RPMI8226 (cell line): ENCODE measurements at regions not wholly inside any gene's neighbourhood (a gene's known extent, or its start where the extent isn't known, plus 50 kb on each side); places are given as distances from the start of the nearest gene placed in this dataset.
A peak's percentile ranks its signal among the peaks of the same experiment; 100 is the strongest.

Experiments
- DNase-seq: peaks from one replicate; pipeline ENCODE4 v3.0.0-alpha.2; 2015

DNA sequence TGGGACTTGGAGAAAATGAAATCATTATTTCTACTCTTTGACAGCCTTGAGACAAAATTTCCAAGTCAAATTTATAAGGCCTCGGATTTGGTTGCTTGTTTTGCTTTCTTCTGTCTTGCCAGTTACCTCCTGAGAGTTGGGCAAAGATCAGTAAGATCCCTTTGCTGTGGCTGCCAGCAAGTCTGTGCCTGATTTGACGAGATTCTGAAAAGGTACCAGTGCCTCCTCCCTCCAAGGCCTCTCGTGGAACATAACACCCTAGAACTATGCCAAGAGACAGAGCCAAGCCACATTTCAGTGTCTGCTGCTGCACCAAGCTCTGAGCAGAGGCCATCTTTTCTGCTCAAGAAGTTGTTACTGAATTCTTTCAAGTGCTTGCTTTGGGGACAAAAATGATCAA lies 61.0 kb downstream of the GTPBP8 start:
- DNase-seq = no peak

DNA sequence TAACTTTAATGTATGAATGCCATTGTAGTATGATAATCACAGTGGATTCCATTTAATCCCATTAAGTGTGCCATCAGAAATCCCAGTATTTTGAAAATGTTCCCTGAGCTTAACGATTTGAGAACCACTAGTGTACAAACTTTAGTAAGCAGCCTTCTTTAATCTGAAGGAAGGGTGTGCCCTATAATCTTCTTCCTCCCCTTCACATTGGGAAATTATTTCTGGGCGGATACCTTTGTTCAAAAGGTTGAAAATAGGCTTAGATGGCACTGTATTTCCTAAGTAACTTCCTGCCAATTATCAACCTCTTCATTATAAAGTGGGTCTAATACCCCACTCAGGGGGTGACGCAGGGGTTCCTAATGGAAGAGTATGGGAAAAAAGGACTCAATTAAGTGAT lies 62.4 kb downstream of the GTPBP8 start:
- DNase-seq = no peak

DNA sequence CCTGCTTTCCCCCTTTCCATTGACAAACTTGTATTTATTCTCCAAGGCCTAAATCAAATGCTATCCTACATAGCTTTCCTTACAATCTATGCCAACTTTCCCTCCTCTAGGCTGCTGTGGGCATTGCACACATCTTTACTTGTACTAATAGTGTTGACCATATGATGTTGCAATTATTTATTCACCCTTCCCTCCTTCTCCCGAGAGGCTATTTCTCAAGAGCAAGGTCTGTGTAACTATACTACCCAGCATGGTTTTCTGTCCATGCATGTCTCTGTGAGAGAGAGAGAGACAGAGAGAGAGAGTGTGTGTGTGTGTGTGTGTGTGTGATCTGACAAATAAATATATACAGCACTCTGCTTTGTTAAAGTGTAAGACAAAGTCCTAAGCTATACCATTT lies 63.8 kb downstream of the GTPBP8 start:
- DNase-seq = no peak

DNA sequence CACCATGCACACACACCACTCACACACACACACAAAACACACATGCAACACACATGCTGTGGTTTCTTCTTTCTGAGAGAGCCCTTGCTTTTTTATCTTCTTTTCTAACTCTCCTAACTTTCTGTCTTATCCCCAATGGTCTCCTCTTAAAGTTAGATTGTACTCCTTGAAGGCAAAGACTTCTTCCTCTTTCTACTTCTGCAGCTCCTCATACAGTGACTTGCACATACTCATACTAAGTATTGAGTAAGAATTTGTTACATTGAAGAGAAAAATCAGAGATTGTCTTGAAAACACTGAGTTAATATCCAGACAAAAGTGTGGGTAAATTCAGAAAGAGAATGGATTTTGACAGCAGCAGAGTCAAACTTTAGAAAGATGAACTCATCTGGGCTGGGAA lies 64.4 kb downstream of the GTPBP8 start:
- no peak for DNase-seq

DNA sequence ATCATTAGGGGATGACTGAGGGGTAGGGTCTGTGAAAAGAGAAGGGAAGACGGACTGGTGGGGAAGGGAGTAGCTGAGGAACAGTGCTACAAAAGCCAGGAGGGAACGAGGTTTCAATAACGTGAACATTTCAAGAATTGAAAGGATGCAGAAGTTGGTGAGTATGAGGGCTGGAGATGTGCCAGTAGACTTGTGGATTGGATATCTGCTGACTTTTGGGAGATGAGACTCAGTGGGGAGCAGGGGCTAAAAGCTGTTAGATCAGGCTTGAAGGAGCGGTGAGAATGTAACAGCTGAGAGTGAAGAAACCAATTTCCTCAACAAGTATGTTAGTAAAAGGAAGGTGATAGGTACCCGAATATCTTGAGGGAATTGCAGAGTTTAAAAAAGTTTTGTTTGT lies 65.2 kb downstream of the GTPBP8 start:
- DNase-seq = no peak

DNA sequence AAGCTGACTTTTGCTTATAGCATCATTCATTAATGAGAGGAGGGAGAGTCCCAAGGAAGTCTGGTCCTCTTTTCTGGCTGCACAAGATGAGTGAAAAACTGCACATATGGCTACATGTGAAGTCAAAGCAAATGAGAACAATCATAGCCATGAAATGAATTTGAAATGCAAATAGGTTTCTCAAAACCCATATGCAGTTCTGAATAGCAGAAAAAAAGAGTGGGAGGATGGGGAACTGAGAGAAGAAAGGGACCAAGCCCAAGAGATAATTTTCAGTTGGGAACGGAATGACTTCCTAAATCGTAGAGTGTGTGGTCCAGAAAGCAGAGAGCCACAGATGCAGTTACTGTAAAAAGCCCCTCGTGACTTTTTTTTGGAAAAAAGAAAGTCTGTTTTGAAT lies 66.3 kb downstream of the GTPBP8 start:
- DNase-seq = no peak

DNA sequence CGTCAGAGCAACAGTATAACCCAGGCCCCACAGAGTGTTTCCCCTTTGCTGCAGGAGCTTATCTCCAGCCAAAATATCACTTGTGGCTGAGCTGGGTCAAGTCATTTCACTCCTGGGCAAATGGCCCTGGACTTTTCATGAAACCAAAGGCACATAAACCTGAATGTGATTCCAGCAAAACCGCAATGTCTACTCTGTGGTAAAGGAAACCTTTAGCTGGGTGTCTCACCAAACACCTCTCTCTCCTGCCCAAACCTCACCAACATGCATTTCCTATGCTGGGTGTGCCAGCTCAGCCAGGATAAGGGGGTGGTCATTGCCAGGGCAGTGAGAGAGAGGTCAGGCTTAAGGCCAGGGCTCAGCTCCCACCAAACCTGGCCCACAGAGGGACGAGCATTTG lies 67.4 kb downstream of the GTPBP8 start:
- DNase-seq = no peak

DNA sequence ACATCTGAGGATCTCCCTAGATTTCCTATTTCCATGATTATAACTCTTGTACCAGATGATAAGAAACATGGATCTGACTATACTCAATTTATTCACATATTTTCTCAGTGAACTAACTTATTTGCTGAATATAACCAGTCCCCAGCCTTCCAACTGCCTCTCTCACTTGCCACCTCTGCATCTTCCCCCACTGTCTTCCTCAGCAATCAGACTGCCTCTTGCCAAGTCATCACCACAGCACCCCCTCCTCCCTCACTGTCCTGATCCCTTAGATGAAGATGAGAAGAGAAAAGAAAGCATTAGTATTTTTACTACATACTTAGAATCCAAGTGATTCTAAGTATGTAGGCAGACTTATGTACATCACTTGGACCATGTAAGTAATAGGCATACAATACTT lies 71.9 kb downstream of the GTPBP8 start:
- DNase-seq = no peak

DNA sequence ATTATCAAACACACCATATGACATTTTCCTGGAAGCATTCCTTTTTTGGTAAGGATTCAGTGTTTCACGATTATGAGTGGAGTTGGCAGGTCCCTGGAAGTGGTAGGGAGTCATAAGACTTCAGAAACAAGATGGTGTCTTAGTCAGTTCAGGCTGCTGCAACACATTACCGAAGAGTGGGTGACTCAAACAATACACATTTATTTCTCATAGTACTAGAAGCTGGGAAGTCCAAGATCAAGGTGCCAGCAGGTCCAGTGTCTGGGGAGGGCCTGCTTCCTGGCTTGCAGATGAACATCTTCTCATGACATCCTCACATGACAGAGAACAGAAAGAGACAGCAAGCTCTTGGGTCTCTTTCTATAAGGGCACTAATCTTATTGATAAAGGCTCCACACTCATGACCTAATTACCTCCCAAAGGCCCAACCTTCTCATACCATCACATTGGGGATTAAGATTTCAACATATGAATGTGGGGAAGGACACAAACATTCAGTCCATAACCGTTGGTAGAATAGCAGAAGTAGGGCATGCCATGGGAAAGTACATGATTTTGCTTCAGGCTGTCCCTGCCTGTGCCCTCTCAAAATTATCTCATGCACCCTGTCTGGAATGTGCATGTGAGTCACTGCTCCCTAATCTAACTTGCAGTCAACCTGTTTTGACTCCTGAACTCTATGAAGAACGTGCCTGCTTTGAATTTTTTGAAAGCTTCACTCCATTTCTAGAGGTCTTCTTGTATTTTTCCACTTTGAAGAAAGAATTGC lies 72.5 kb downstream of the GTPBP8 start:
- no peak for DNase-seq

DNA sequence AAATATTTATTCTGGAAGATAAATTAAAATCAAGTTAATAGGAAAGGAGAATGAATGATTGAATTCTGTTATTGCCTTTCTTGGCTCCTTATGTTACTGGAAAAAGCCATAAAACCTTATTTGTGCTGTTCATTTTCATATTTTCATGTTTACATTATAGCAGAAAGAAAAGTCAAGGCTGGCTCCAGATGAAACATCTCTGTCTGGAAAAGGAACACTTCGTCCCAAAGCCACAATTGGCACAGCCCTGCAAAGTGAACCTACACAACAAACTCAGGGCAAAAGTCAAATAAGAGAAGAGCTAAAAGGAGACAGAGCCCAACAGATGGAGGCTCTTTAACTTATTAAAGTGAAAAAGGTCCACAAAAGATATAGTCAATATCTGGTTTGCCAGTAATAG lies 73.4 kb downstream of the GTPBP8 start:
- no peak for DNase-seq

DNA sequence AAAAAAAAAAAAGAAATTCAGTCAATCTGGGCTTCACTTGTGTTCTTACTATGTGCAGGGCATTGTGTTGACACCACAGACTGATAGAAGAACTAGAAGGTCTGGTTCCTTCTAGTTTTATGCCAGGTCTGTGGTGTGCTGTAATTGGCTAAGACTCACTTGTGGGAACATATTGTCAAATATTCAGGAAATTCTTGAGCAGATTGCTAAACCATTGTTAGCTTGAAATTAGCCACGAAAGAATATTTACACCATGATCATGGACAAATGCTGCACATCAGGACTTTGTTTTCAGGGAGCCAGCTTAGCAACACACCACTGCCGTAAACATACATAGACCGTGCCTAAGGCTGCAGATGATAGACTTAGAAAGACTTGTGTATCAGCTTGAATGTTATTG lies 74.6 kb downstream of the GTPBP8 start:
- DNase-seq = no peak

DNA sequence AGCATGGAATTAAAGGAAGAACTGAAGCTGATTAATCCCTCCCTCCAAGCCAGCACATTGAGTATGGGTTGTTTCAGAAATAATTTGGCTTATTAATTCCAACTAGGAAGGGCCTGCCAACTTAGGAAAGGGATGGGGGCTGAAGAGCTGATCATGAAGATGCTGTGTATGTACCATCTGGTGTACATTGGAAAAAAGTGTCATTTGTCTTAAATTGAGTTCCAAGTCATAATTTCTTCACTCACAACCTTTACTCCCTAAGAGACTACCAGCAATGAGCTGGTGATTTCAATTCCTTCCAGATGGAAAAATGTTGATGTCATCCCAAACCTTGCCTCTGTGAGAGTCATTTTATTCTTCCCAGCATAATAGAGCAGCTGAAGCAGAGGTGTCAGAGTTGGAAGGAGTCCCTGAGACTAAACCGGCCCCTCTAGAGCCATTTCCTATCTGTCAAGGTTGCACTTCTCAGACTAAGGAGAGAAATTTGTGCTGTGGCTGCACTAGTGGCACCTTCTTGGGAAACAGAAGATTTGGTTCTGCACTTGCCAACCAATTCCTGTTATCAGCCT lies 79.4 kb downstream of the GTPBP8 start:
- no peak for DNase-seq

DNA sequence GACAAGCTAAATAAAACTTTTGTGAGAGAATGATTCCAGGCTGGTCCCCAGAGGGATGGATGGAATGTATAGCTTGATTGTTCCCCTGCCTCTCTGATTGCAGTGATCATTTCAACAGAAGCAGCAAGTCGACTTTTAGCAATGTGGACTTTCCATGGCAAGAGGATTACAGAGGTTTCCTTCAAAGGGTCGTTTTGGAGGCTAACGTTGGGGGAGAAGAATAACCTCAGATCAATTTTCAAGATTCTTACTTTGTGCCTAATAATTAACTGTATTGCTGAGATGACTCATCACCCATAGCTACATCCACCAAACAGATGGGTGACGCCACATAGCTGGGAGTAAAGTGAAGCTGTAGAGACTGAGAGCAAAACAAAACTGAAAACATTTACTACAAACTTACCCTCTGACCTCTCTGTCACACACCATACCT lies 79.9 kb downstream of the GTPBP8 start:
- DNase-seq = peak; percentile 10

DNA sequence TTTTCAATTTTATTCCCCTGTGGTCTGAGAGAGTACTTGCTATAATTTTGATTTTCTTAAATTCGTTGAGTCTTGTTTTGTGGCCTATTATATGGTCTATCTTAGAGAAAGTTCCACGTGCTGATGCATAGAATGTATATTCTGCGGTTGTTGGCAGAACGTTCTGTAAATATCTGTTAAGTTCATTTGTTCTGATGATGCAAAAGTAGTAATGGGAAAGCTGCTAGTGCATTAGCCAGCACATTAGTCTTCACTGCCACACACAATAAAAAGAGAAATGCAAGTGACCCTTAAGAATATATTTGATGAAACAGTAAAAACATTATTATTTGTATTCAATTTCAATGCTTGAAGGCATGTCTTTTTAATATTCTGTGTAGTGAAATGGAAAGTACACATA lies 84.8 kb downstream of the GTPBP8 start:
- no peak for DNase-seq

DNA sequence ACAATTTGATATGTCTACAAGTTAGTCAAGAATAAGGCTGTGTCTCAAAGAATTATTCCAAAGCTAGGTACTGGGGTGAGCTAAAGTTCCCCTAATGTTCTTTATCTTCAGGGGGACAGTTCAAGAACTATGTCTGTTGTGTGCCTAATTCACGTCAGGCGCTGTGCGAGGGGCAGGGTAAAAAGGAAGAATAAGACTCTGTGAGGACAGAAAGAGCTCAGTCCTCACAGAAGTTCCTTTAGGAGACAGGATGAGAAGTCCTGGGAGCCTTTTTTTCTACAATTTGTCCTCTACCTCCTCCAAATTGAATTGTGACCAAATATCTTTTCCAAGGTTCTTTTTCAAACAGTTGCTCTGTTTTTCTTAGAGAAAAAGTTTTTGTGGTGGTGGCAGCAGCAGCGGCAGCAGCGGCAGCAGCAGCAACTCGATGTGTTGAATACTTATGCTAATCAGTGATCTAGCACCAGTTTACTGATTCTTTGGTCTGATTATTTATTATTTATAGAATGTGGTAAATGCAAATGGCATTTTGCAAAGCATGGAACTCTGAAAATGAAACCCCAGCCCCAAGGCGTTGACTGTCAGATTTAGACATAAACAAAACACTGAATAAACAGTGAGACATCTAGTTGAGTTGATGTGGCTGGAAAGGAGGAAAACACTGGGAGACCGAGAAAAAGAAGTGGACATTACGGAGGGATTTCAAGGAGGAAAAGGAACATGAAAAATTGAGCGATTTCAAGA lies 88.6 kb downstream of the GTPBP8 start:
- DNase-seq = no peak

DNA sequence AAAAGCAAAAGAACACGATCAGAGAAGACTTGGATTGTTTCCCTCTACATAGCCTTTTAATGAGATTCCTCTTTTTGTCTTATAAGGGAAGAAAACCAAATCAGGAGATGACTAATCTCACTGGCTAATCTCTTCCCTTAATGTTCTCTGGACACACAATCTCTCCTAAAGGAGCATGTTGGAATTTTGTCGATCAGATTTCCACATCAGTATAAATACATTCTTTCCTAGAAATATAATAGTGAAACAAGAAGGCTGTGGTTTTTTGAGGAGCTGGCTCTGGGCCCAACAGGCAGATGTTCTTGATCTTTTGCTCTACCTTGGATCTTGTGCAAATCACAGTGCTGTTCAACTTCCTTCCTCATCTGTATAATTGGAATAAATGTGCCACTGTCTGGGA lies 94.0 kb downstream of the GTPBP8 start:
- no peak for DNase-seq

DNA sequence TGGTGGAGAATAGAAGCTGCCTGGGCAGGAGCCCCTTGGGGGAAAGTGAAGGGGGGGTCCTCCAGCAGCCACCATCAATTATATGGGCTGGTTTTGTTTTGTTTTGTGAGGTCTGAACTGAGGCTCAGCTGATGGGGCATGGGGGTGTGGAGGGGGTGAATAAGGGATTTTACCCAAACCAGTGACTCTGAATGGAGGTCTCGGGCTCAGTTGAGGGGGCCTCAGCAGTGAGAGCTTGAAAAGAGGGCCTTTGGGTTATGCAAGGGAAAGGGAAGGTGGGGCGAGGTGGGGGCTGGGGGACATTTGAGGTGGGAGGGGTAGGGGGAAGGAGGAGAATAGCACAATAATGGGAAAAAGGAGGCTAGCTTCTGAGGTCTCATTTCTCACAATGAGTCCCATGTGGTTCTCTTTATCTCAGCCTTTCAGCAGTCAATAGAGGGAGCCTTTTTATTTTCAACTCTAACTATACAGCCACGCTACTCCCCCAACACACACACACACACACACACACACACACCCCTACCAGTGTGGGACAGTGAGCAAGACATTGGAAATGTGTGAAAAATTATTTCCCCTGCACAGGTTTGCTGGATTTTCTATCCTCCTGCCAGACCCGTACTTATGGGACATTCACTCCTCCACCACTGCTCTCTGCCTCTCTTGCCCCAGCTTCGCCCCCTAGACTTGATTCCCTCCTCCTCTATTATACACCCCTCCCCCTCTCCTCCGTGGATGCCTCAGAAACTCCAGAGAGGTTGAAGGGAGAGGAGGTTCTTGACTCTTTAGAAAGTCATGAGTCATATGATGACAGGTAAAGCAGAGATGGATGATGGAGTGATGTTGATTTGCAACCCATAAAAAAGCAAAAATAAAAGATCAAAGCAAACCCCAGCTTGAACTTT lies 96.0 kb downstream of the GTPBP8 start:
- DNase-seq = no peak

DNA sequence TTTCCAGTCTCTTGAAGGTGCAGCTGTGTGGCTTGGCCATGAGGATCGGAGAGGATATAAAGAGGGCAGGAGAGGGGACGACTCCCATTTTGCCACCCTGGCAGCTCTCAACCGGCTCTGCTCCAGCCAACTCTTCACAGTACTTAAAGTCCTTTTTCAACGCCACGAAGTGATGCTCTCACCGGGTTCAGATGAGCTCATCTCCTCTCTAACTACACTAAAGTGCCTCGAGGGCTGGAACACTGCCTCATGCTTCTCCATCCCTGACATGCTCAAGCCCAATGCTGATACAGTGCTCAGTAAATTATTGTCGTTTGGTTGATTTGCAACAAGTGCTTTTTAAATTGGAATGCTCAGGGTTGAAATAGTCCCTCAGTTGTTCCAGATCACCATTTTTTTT lies 97.8 kb downstream of the GTPBP8 start:
- no peak for DNase-seq

DNA sequence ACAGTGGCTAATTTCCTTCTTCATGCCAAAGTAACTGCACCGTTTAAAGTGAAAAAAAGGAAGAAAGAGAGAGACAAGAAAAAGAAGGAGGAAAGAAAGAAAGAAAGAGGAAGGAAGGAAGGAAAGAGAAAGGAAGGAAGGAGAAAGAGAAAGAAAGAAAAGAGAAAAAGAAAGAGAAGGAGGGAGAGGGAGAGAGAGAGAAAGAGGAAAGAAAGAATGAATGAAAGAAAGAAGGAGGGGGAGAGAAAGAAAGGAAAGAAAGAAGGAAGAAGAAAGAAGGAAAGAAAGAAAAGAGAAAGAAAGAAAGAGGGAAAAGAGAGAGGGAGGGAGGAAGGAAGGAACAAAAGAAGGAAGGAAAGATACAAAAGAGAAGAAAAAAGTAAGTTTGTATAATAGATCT lies 100.6 kb downstream of the GTPBP8 start:
- no peak for DNase-seq

DNA sequence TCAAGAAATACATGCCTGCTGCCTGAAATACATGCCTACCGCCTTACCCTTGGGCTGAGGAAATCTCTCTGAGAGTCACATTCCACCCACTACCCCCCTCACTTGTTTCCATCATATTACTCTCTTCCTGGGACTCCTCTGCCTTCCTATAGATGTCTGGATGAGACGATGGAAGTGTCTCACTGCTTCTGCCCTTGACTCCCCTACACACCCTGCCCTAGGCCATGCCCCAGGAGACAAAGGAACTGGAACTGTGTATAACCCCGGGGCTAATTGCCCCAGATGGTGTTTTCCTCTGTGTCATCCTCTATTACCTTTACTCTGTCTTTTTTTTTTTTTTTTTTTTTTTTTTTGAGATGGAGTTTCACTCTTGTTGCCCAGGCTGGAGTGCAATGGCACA lies 102.0 kb downstream of the GTPBP8 start:
- DNase-seq = no peak

DNA sequence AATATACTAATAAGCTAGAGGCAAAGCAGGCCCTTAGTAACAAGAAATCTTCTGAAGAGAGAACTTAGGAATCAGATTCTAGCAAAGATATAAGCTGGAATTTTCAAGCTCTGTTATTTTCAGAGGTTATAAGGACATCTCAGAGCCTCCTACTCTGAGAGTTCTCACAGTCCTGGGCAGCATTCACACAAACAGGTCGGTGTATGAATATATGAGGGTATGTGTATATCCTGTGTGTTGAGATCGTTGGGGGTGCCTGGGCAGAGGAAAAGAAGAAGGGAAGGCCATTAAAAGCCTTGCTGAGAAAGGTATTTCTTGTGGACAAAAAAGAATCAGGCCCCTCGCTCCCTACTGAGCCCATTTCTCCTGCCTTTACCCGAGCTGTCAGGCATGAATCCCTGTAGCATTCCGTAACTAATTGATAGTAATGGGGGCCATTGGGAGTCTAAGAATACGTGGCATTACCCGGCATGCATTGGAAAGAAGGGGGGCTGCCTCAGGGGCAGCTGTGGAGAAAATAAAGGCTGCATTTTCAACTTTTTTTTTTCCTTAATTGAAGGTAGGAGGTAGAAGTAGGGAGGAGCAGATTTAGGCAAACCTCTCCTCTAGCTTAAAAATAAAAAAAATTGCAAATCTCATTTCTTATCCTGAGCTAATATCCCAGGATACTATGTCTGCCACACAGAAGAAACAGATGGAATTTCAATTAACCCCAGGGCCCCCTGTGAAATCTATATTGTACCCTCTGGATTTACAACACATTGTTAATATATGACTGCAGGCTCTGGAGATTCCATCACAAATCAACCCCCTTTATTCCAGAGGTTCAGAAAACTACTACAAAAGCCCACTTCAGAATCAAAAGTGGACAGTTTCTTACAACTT lies 103.8 kb downstream of the GTPBP8 start:
- DNase-seq = no peak

DNA sequence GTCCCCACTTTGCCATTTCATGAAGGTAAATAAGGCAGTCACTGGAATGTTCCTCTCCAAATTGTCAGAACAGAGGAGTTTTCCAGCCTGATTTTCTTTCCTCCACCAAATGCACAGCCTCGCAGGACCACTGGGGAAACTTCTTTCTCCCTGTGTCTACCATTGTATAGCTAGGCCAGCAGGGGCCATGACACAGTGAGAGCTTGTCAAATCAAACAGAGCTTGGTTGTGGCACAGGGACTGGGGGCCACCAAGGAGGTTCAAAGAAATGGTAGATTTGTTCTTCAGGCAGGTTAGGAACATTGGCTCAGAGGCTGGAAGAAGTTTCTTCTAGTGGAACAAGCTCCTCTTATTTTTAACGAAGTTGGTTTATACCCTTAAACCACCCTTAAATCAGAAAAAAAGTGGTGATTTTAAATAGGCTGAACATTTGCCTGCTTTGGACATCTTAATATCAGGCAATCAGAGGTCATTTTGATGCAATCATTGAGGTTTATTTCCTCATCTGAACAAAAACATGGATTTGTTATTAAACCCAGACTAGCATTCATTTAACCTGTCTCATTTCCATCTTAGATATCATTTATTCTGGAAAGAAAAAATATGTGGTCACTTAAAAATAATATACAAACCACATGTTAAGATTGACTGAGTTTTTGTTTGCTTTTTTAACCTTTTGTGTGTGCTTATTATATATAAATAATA lies 105.6 kb downstream of the GTPBP8 start:
- DNase-seq = no peak
